Mesenchymal stem cell (in vitro differentiated cells and primary cell): ENCODE measurements at regions not wholly inside any gene's neighbourhood (a gene's known extent, or its start where the extent isn't known, plus 50 kb on each side); places are given as distances from the start of the nearest gene placed in this dataset.

ENCODE experiments used
- DNase-seq: peaks from one replicate; pipeline ENCODE4 v3.0.0-alpha.2; 2013
- H2AFZ ChIP-seq: one replicate; pipeline ENCODE4 v1.6.1; 2013; ENCODE audit warnings: low read depth, mild to moderate bottlenecking, control low read depth, inconsistent platforms, low read length, moderate library complexity
- H2AK5ac ChIP-seq: 2 replicates; pipeline ENCODE4 v1.6.1; 2013; ENCODE audit warnings: low read length, moderate library complexity, mild to moderate bottlenecking, inconsistent platforms; ENCODE audit not compliant: severe bottlenecking
- H2BK120ac ChIP-seq: one replicate; pipeline ENCODE4 v1.6.1; 2013; ENCODE audit warnings: low read depth, mild to moderate bottlenecking, inconsistent platforms, low read length, moderate library complexity
- H2BK12ac ChIP-seq, 2 experiments: one replicate each; pipeline ENCODE4 v1.6.1; 2013; ENCODE audit warnings: inconsistent platforms in 2 of 2, low read length in 2 of 2, mild to moderate bottlenecking in 2 of 2, moderate library complexity in 2 of 2, control low read depth in 1 of 2
- H2BK15ac ChIP-seq: one replicate; pipeline ENCODE4 v1.6.1; 2013; ENCODE audit warnings: mild to moderate bottlenecking, low read depth, inconsistent platforms; ENCODE audit not compliant: poor library complexity, severe bottlenecking
- H2BK5ac ChIP-seq: 2 replicates; pipeline ENCODE4 v1.6.1; 2013; ENCODE audit warnings: low read depth, mild to moderate bottlenecking, low read length, control low read depth, inconsistent platforms; ENCODE audit not compliant: poor library complexity, severe bottlenecking
- H3K14ac ChIP-seq, 2 experiments: one replicate each; pipeline ENCODE4 v1.6.1; 2013; ENCODE audit warnings: inconsistent platforms in 2 of 2, low read length in 2 of 2, control low read depth in 1 of 2, mild to moderate bottlenecking in 1 of 2, moderate library complexity in 1 of 2
- H3K18ac ChIP-seq, 2 experiments: one replicate each; pipeline ENCODE4 v1.6.1; 2013; ENCODE audit warnings: inconsistent platforms in 2 of 2, low read length in 2 of 2, control low read depth in 1 of 2, low read depth in 1 of 2, mild to moderate bottlenecking in 1 of 2
- H3K23ac ChIP-seq, 2 experiments: one replicate each; pipeline ENCODE4 v1.6.1; 2013; ENCODE audit warnings: inconsistent platforms in 2 of 2, low read length in 2 of 2, mild to moderate bottlenecking in 2 of 2, moderate library complexity in 2 of 2, control low read depth in 1 of 2
- H3K27ac ChIP-seq: 2 replicates; pipeline ENCODE4 v1.5.1; 2013; ENCODE audit warnings: mild to moderate bottlenecking, moderate library complexity, low read length, control low read depth, inconsistent platforms; ENCODE audit not compliant: poor library complexity, severe bottlenecking
- H3K27me3 ChIP-seq, 2 experiments: 2 replicates each; pipeline versions ENCODE4 v1.6.1 to v1.7.0; 2013; ENCODE audit warnings: low read length in 2 of 2, mild to moderate bottlenecking in 2 of 2, moderate library complexity in 2 of 2, control low read depth in 1 of 2, inconsistent platforms in 1 of 2; ENCODE audit not compliant: control insufficient read depth in 1 of 2, insufficient read depth in 1 of 2
- H3K36me3 ChIP-seq, 2 experiments: 2 replicates each; pipeline versions ENCODE4 v1.6.1 to v1.7.0; 2013; ENCODE audit warnings: low read length in 2 of 2, control low read depth in 1 of 2, inconsistent platforms in 1 of 2, low read depth in 1 of 2, mild to moderate bottlenecking in 1 of 2; ENCODE audit not compliant: insufficient read depth in 2 of 2, control insufficient read depth in 1 of 2
- H3K4ac ChIP-seq, 2 experiments: one replicate each; pipeline ENCODE4 v1.6.1; 2013; ENCODE audit warnings: inconsistent platforms in 2 of 2, low read length in 2 of 2, mild to moderate bottlenecking in 2 of 2, moderate library complexity in 2 of 2, control low read depth in 1 of 2, low read depth in 1 of 2
- H3K4me1 ChIP-seq: 2 replicates; pipeline ENCODE4 v1.6.1; 2013; ENCODE audit warnings: low read depth, low read length, control low read depth; ENCODE audit not compliant: control insufficient read depth, insufficient read depth
- H3K4me2 ChIP-seq: 2 replicates; pipeline ENCODE4 v1.6.1; 2013; ENCODE audit warnings: low read length, mild to moderate bottlenecking, inconsistent platforms; ENCODE audit not compliant: poor library complexity, severe bottlenecking
- H3K4me3 ChIP-seq, 2 experiments: 2 replicates each; pipeline versions ENCODE4 v1.5.1 to v1.7.0; 2013; ENCODE audit warnings: low read length in 2 of 2, mild to moderate bottlenecking in 2 of 2, control low read depth in 1 of 2, low read depth in 1 of 2; ENCODE audit not compliant: insufficient read depth in 1 of 2
- H3K79me1 ChIP-seq: replicated peaks from 2 replicates; pipeline ENCODE4 v1.6.1; 2013; ENCODE audit warnings: mild to moderate bottlenecking, control low read depth, low read length, inconsistent platforms; ENCODE audit not compliant: poor library complexity, severe bottlenecking
- H3K9ac ChIP-seq: 2 replicates; pipeline ENCODE4 v1.7.0; 2013; ENCODE audit warnings: mild to moderate bottlenecking, low read length, moderate library complexity
- H3K9me3 ChIP-seq: 2 replicates; pipeline ENCODE4 v1.7.0; 2013; ENCODE audit warnings: mild to moderate bottlenecking, low read length; ENCODE audit not compliant: control insufficient read depth
- H4K8ac ChIP-seq: one replicate; pipeline ENCODE4 v1.6.1; 2013; ENCODE audit warnings: inconsistent platforms, mild to moderate bottlenecking, low read length, moderate library complexity
- H4K91ac ChIP-seq: one replicate; pipeline ENCODE4 v1.6.1; 2013; ENCODE audit warnings: mild to moderate bottlenecking, low read length, inconsistent platforms
- WGBS: methylation state at CpG from one replicate; pipeline ENCODE4 v1.1.7; 2013; ENCODE audit warnings: mixed read lengths; 5-methylcytosine and 5-hydroxymethylcytosine counted together

DNA sequence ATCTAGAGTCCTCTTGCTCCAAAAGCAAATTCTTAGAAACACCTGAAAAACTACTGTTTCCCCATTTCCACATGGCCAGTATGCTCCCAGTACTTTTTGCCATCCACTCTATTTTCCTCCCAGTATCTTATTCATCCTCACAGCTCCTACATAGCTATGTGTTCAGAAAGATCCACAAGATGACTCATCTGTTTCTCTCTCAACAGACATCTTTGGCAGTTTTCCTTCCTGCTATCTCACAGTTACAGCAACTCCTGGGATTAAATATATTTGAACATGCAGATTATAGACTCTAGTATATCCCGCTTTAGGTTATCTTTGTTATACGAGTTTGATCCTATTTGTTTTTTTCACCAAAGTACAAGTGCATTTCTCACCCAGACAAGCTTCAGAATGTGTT, 675.6 kb upstream of the POT1 start:
- no peak overlapping the region for H3K4ac ChIP-seq
- H3K4me2 ChIP-seq = no peak overlapping the region
- H4K8ac ChIP-seq = no peak overlapping the region
- H3K4me3 ChIP-seq = no peak overlapping the region
- no peak overlapping the region for H3K18ac ChIP-seq
- no peak overlapping the region for H2BK12ac ChIP-seq
- no peak overlapping the region for H2BK120ac ChIP-seq
- H4K91ac ChIP-seq = no peak overlapping the region
- WGBS = no CpG with 5 or more reads among the region's 2 CpGs
- H3K27me3 ChIP-seq = no peaks in the 10 kb centered on the region
- H2AFZ ChIP-seq = no peak overlapping the region
- no peak overlapping the region for H2AK5ac ChIP-seq
- H2BK15ac ChIP-seq = no peak overlapping the region
- no peaks in the 10 kb centered on the region for H3K36me3 ChIP-seq
- H3K79me1 ChIP-seq = no peaks in the 10 kb centered on the region
- H3K9me3 ChIP-seq = peaks cover 3% of the 10 kb centered on the region
- peak; percentile 57 for DNase-seq
- no peak overlapping the region for H3K23ac ChIP-seq
- no peaks in the 10 kb centered on the region for H3K4me1 ChIP-seq
- no peak overlapping the region for H3K14ac ChIP-seq
- no peak overlapping the region for H3K9ac ChIP-seq
- no peak overlapping the region for H2BK5ac ChIP-seq
- no peak overlapping the region for H3K27ac ChIP-seq

DNA sequence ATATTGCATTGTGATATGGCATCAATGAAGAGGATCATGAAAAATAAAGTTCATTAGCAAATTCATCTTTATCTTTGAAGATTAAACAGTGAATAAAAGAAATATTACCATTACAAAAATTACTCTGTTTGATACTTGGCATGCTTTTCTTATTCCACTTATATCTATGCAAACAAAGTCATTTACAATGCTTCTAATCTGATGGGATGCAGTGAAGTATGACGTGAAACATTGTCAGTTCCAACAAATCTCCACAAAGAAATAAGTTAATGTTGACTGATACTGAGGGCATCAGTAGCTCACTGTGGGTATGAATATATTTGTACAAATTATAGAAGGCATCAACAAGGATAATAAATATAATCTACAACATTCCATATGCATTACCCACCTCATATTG, 672.8 kb upstream of the POT1 start:
- Histone ChIP-seq H2BK12ac (no peak overlapping the region), H2AK5ac (no peak overlapping the region), H3K23ac (no peak overlapping the region), H2BK15ac (no peak overlapping the region), H4K8ac (no peak overlapping the region), H2BK120ac (no peak overlapping the region), H3K9ac (no peak overlapping the region), H3K4ac (no peak overlapping the region), H3K27ac (no peak overlapping the region), H3K14ac (no peak overlapping the region), H3K9me3 (no peaks in the 10 kb centered on the region), H4K91ac (no peak overlapping the region), H3K18ac (no peak overlapping the region), H3K4me1 (no peaks in the 10 kb centered on the region), H2AFZ (no peak overlapping the region), H3K4me2 (no peak overlapping the region), H3K4me3 (no peak overlapping the region), H3K79me1 (no peaks in the 10 kb centered on the region), H2BK5ac (no peak overlapping the region), H3K27me3 (no peaks in the 10 kb centered on the region), H3K36me3 (no peaks in the 10 kb centered on the region)
- WGBS = no CpG with 5 or more reads among the region's 1 CpG
- no peak for DNase-seq

- DNase-seq = peak; percentile 23
- H3K79me1 ChIP-seq = no peaks in the 10 kb centered on the region
- no peak overlapping the region for H3K4me3 ChIP-seq
- no peak overlapping the region for H4K8ac ChIP-seq
- H2BK12ac ChIP-seq = no peak overlapping the region
- H3K9ac ChIP-seq = no peak overlapping the region
- no peak overlapping the region for H2AK5ac ChIP-seq
- no peak overlapping the region for H3K23ac ChIP-seq
- no peak overlapping the region for H3K18ac ChIP-seq
- no peak overlapping the region for H3K4me2 ChIP-seq
- H3K27ac ChIP-seq = no peak overlapping the region
- H2AFZ ChIP-seq = no peak overlapping the region
- no peaks in the 10 kb centered on the region for H3K27me3 ChIP-seq
- no peak overlapping the region for H3K4ac ChIP-seq
- WGBS = 93% methylated on average over 3 of the region's 3 CpGs
- no peak overlapping the region for H2BK5ac ChIP-seq
- H3K4me1 ChIP-seq = no peaks in the 10 kb centered on the region
- H3K14ac ChIP-seq = no peak overlapping the region
- H2BK15ac ChIP-seq = no peak overlapping the region
- no peak overlapping the region for H4K91ac ChIP-seq
- H3K9me3 ChIP-seq = peaks cover 6% of the 10 kb centered on the region
- no peak overlapping the region for H2BK120ac ChIP-seq
- H3K36me3 ChIP-seq = no peaks in the 10 kb centered on the region
These were observed 669.8 kb upstream of the POT1 start for GRCh38 chr7:125599387-125599786.

- Histone ChIP-seq H4K8ac (no peak overlapping the region), H3K23ac (no peak overlapping the region), H2BK15ac (no peak overlapping the region), H3K4ac (no peak overlapping the region), H3K79me1 (no peaks in the 10 kb centered on the region), H3K4me2 (no peak overlapping the region), H2AK5ac (no peak overlapping the region), H4K91ac (no peak overlapping the region), H3K18ac (no peak overlapping the region), H2AFZ (no peak overlapping the region), H2BK12ac (no peak overlapping the region), H2BK5ac (no peak overlapping the region), H3K4me3 (no peak overlapping the region), H3K9me3 (peaks cover 21% of the 10 kb centered on the region), H3K4me1 (no peaks in the 10 kb centered on the region), H3K27me3 (no peaks in the 10 kb centered on the region), H3K27ac (no peak overlapping the region), H3K14ac (no peak overlapping the region), H2BK120ac (no peak overlapping the region), H3K36me3 (no peaks in the 10 kb centered on the region), H3K9ac (no peak overlapping the region)
- no peak for DNase-seq
- WGBS = 78% methylated on average over 2 of the region's 6 CpGs
These were observed 662.7 kb upstream of the POT1 start for GRCh38 chr7:125592331-125592730.
